ENCODE measurements at regions not wholly inside any gene's neighbourhood (a gene's known extent, or its start where the extent isn't known, plus 50 kb on each side); places are given as distances from the start of the nearest gene placed in this dataset.

GRCh38 chr21:23644768-23645167 is 1962.5 kb downstream of the MRPL39 start:
- WGBS (ENCODE audit: extremely low coverage, insufficient coverage, low lambda C conversion rate): no CpG with 5 or more reads among the region's 2 CpGs
- no peak overlapping the region for H3K56ac ChIP-seq (ENCODE audit: low read length)
- no peak overlapping the region for H3K4me2 ChIP-seq (ENCODE audit: low read length)
- H3K79me1 ChIP-seq (ENCODE audit: low read length): no peaks in the 10 kb centered on the region
- H3K23ac ChIP-seq (ENCODE audit: low read length): no peak overlapping the region
- DNase-seq: no peak
- no peak overlapping the region for H4K5ac ChIP-seq (ENCODE audit: low read length)
- no peak overlapping the region for H4K8ac ChIP-seq (ENCODE audit: low read depth, low read length)
- no peaks in the 10 kb centered on the region for H3K36me3 ChIP-seq (ENCODE audit: control insufficient read depth, insufficient read depth, low read length)
- H2BK15ac ChIP-seq (replicated peaks; ENCODE audit: low read depth): no peak overlapping the region
- H2AK5ac ChIP-seq (ENCODE audit: low read length): no peak overlapping the region
- H3K9ac ChIP-seq (ENCODE audit: low read length): no peak overlapping the region
- H3K4me3 ChIP-seq (ENCODE audit: low read length): no peak overlapping the region
- no peak overlapping the region for H3K4ac ChIP-seq (ENCODE audit: low read depth, low read length)
- peaks cover 2% of the 10 kb centered on the region for H3K27me3 ChIP-seq (ENCODE audit: insufficient read depth, low read length, poor library complexity)
- H3K4me1 ChIP-seq (ENCODE audit: control insufficient read depth, low read depth, low read length): no peaks in the 10 kb centered on the region
- no peak overlapping the region for H2BK5ac ChIP-seq (ENCODE audit: low read length)
- H3K27ac ChIP-seq (ENCODE audit: low read depth, low read length): no peak overlapping the region
- H3K18ac ChIP-seq (ENCODE audit: low read length): no peak overlapping the region
- H2BK120ac ChIP-seq (ENCODE audit: low read depth, low read length): no peak overlapping the region
- H3K79me2 ChIP-seq (ENCODE audit: control insufficient read depth, insufficient read depth, low read length): no peaks in the 10 kb centered on the region

DNA sequence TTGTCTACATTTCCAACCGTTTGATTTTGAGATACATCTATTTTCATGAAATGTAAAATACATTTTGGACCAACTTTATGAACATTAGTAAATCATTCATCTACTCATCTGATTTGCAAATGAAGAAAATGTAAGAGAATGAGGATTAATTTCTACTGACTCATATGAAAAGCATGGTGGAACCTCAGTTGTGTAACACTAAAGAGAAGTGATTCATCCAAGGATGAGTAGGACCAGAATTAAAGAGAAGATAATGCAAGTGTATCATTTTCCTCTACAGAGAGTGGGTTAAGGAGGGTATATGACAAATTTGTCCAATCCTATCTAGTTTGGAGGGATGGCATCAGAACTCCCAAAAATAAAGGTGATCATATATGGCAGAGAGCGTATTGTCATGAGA is 1967.6 kb downstream of the MRPL39 start:
- Histone ChIP-seq H3K56ac (ENCODE audit: low read length) (no peak overlapping the region), H3K79me1 (ENCODE audit: low read length) (no peaks in the 10 kb centered on the region), H2BK120ac (ENCODE audit: low read depth, low read length) (no peak overlapping the region), H3K9ac (ENCODE audit: low read length) (no peak overlapping the region), H2BK5ac (ENCODE audit: low read length) (no peak overlapping the region), H4K8ac (ENCODE audit: low read depth, low read length) (no peak overlapping the region), H3K4me3 (ENCODE audit: low read length) (no peak overlapping the region), H3K36me3 (ENCODE audit: control insufficient read depth, insufficient read depth, low read length) (no peaks in the 10 kb centered on the region), H3K4me1 (ENCODE audit: control insufficient read depth, low read depth, low read length) (no peaks in the 10 kb centered on the region), H3K4me2 (ENCODE audit: low read length) (no peak overlapping the region), H3K23ac (ENCODE audit: low read length) (no peak overlapping the region), H3K4ac (ENCODE audit: low read depth, low read length) (no peak overlapping the region), H2AK5ac (ENCODE audit: low read length) (no peak overlapping the region), H2BK15ac (replicated peaks; ENCODE audit: low read depth) (no peak overlapping the region), H4K5ac (ENCODE audit: low read length) (no peak overlapping the region), H3K79me2 (ENCODE audit: control insufficient read depth, insufficient read depth, low read length) (no peaks in the 10 kb centered on the region), H3K27ac (ENCODE audit: low read depth, low read length) (no peak overlapping the region), H3K27me3 (ENCODE audit: insufficient read depth, low read length, poor library complexity) (peaks cover 2% of the 10 kb centered on the region), H3K18ac (ENCODE audit: low read length) (no peak overlapping the region)
- WGBS (ENCODE audit: extremely low coverage, insufficient coverage, low lambda C conversion rate): no CpG with 5 or more reads among the region's 2 CpGs
- no peak for DNase-seq

- Histone ChIP-seq H4K8ac (ENCODE audit: low read depth, low read length) (no peak overlapping the region), H3K4me1 (ENCODE audit: control insufficient read depth, low read depth, low read length) (no peaks in the 10 kb centered on the region), H3K9ac (ENCODE audit: low read length) (no peak overlapping the region), H3K79me1 (ENCODE audit: low read length) (no peaks in the 10 kb centered on the region), H3K79me2 (ENCODE audit: control insufficient read depth, insufficient read depth, low read length) (no peaks in the 10 kb centered on the region), H3K27me3 (ENCODE audit: insufficient read depth, low read length, poor library complexity) (no peaks in the 10 kb centered on the region), H3K4me3 (ENCODE audit: low read length) (no peak overlapping the region), H2BK120ac (ENCODE audit: low read depth, low read length) (no peak overlapping the region), H3K36me3 (ENCODE audit: control insufficient read depth, insufficient read depth, low read length) (no peaks in the 10 kb centered on the region), H3K4me2 (ENCODE audit: low read length) (no peak overlapping the region), H3K27ac (ENCODE audit: low read depth, low read length) (no peak overlapping the region), H3K23ac (ENCODE audit: low read length) (no peak overlapping the region), H3K4ac (ENCODE audit: low read depth, low read length) (no peak overlapping the region), H2AK5ac (ENCODE audit: low read length) (no peak overlapping the region), H2BK5ac (ENCODE audit: low read length) (no peak overlapping the region), H3K56ac (ENCODE audit: low read length) (no peak overlapping the region), H2BK15ac (replicated peaks; ENCODE audit: low read depth) (no peak overlapping the region), H3K18ac (ENCODE audit: low read length) (no peak overlapping the region), H4K5ac (ENCODE audit: low read length) (no peak overlapping the region)
- DNase-seq: no peak
- WGBS (ENCODE audit: extremely low coverage, insufficient coverage, low lambda C conversion rate): no CpG with 5 or more reads among the region's 1 CpG
Measured at GRCh38 chr21:23638131-23638695, 1969.1 kb downstream of the MRPL39 start.

GRCh38 chr21:23633447-23633940 is 1973.8 kb downstream of the MRPL39 start:
- Histone ChIP-seq H3K79me2 (ENCODE audit: control insufficient read depth, insufficient read depth, low read length) (no peaks in the 10 kb centered on the region), H3K4me2 (ENCODE audit: low read length) (no peak overlapping the region), H3K4me1 (ENCODE audit: control insufficient read depth, low read depth, low read length) (no peaks in the 10 kb centered on the region), H2BK120ac (ENCODE audit: low read depth, low read length) (no peak overlapping the region), H2BK15ac (replicated peaks; ENCODE audit: low read depth) (no peak overlapping the region), H3K9ac (ENCODE audit: low read length) (no peak overlapping the region), H2AK5ac (ENCODE audit: low read length) (no peak overlapping the region), H3K27me3 (ENCODE audit: insufficient read depth, low read length, poor library complexity) (no peaks in the 10 kb centered on the region), H3K36me3 (ENCODE audit: control insufficient read depth, insufficient read depth, low read length) (no peaks in the 10 kb centered on the region), H3K56ac (ENCODE audit: low read length) (no peak overlapping the region), H3K79me1 (ENCODE audit: low read length) (no peaks in the 10 kb centered on the region), H3K23ac (ENCODE audit: low read length) (no peak overlapping the region), H3K4me3 (ENCODE audit: low read length) (no peak overlapping the region), H3K4ac (ENCODE audit: low read depth, low read length) (no peak overlapping the region), H3K18ac (ENCODE audit: low read length) (no peak overlapping the region), H2BK5ac (ENCODE audit: low read length) (no peak overlapping the region), H4K5ac (ENCODE audit: low read length) (no peak overlapping the region), H3K27ac (ENCODE audit: low read depth, low read length) (no peak overlapping the region), H4K8ac (ENCODE audit: low read depth, low read length) (no peak overlapping the region)
- DNase-seq: no peak
- no CpG with 5 or more reads among the region's 5 CpGs for WGBS (ENCODE audit: extremely low coverage, insufficient coverage, low lambda C conversion rate)

GRCh38 chr21:23624281-23624680 is 1983.0 kb downstream of the MRPL39 start:
- Histone ChIP-seq H4K5ac (ENCODE audit: low read length) (no peak overlapping the region), H3K79me1 (ENCODE audit: low read length) (no peaks in the 10 kb centered on the region), H3K4me2 (ENCODE audit: low read length) (no peak overlapping the region), H2BK120ac (ENCODE audit: low read depth, low read length) (no peak overlapping the region), H3K4ac (ENCODE audit: low read depth, low read length) (no peak overlapping the region), H2BK15ac (replicated peaks; ENCODE audit: low read depth) (no peak overlapping the region), H3K23ac (ENCODE audit: low read length) (no peak overlapping the region), H3K9ac (ENCODE audit: low read length) (no peak overlapping the region), H3K36me3 (ENCODE audit: control insufficient read depth, insufficient read depth, low read length) (no peaks in the 10 kb centered on the region), H3K56ac (ENCODE audit: low read length) (no peak overlapping the region), H2BK5ac (ENCODE audit: low read length) (no peak overlapping the region), H3K79me2 (ENCODE audit: control insufficient read depth, insufficient read depth, low read length) (no peaks in the 10 kb centered on the region), H3K27me3 (ENCODE audit: insufficient read depth, low read length, poor library complexity) (no peaks in the 10 kb centered on the region), H4K8ac (ENCODE audit: low read depth, low read length) (no peak overlapping the region), H3K18ac (ENCODE audit: low read length) (no peak overlapping the region), H2AK5ac (ENCODE audit: low read length) (no peak overlapping the region), H3K4me3 (ENCODE audit: low read length) (no peak overlapping the region), H3K4me1 (ENCODE audit: control insufficient read depth, low read depth, low read length) (no peaks in the 10 kb centered on the region), H3K27ac (ENCODE audit: low read depth, low read length) (no peak overlapping the region)
- no peak for DNase-seq
- no CpG with 5 or more reads among the region's 3 CpGs for WGBS (ENCODE audit: extremely low coverage, insufficient coverage, low lambda C conversion rate)

DNA sequence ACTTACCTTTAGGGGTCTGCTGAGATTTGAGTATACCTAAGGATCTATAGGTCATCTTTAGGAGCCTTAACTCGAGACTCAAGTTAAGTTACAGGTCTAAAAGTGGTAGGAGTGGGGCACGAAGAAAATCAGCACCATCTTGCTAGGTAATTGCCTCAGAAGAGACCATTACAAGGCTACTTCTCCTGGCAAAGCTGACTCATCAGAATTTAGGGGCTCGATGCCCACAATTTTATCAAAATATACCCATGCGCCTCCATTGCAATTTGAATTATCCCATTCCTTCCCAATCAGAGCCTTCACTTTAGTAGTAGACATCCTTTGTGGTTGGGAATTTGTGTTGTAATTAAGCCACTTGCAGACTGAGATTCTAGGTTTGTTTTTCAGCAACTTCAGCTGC is 1994.3 kb downstream of the MRPL39 start:
- no peak overlapping the region for H3K23ac ChIP-seq (ENCODE audit: low read length)
- no peak overlapping the region for H3K4me3 ChIP-seq (ENCODE audit: low read length)
- no peak overlapping the region for H2BK15ac ChIP-seq (replicated peaks; ENCODE audit: low read depth)
- no peak overlapping the region for H2BK5ac ChIP-seq (ENCODE audit: low read length)
- no peak overlapping the region for H4K8ac ChIP-seq (ENCODE audit: low read depth, low read length)
- no peaks in the 10 kb centered on the region for H3K79me2 ChIP-seq (ENCODE audit: control insufficient read depth, insufficient read depth, low read length)
- H3K27ac ChIP-seq (ENCODE audit: low read depth, low read length): no peak overlapping the region
- no peak for DNase-seq
- H4K5ac ChIP-seq (ENCODE audit: low read length): no peak overlapping the region
- H3K56ac ChIP-seq (ENCODE audit: low read length): no peak overlapping the region
- H3K4me2 ChIP-seq (ENCODE audit: low read length): no peak overlapping the region
- H3K4ac ChIP-seq (ENCODE audit: low read depth, low read length): no peak overlapping the region
- H3K27me3 ChIP-seq (ENCODE audit: insufficient read depth, low read length, poor library complexity): no peaks in the 10 kb centered on the region
- H2BK120ac ChIP-seq (ENCODE audit: low read depth, low read length): no peak overlapping the region
- WGBS (ENCODE audit: extremely low coverage, insufficient coverage, low lambda C conversion rate): no CpG with 5 or more reads among the region's 4 CpGs
- no peaks in the 10 kb centered on the region for H3K4me1 ChIP-seq (ENCODE audit: control insufficient read depth, low read depth, low read length)
- no peaks in the 10 kb centered on the region for H3K79me1 ChIP-seq (ENCODE audit: low read length)
- H2AK5ac ChIP-seq (ENCODE audit: low read length): no peak overlapping the region
- H3K9ac ChIP-seq (ENCODE audit: low read length): no peak overlapping the region
- no peaks in the 10 kb centered on the region for H3K36me3 ChIP-seq (ENCODE audit: control insufficient read depth, insufficient read depth, low read length)
- no peak overlapping the region for H3K18ac ChIP-seq (ENCODE audit: low read length)
